OCI-LY3 (cell line): ENCODE measurements at regions not wholly inside any gene's neighbourhood (a gene's known extent, or its start where the extent isn't known, plus 50 kb on each side); places are given as distances from the start of the nearest gene placed in this dataset.

ENCODE experiments used
- H2AFZ ChIP-seq: fragments of 200-600, 300-600 bp; shearing (Covaris generic); 2 replicates; pipeline ENCODE4 v1.6.0; 2014; ENCODE audit warnings: antibody characterized with exemption, low read depth, low read length
- H3K27ac ChIP-seq: fragments of 200-600, 300-600 bp; sonication (generic); 2 replicates; pipeline ENCODE4 v1.5.1; 2014; ENCODE audit warnings: mild to moderate bottlenecking, low read length, moderate library complexity, mixed read lengths
- H3K27me3 ChIP-seq: fragments of 200-600, 300-600 bp; sonication (generic); 2 replicates; pipeline ENCODE4 v1.6.1; 2014; ENCODE audit warnings: low read depth, low read length, mixed read lengths
- H3K36me3 ChIP-seq: fragments of 200-600, 300-600 bp; sonication (generic); replicated peaks from 2 replicates; pipeline ENCODE3; 2014; ENCODE audit warnings: low read depth, low read length, mixed read lengths
- H3K4me1 ChIP-seq: fragments of 300-600, 200-600 bp; sonication (generic); 2 replicates; pipeline ENCODE4 v1.6.1; 2014; ENCODE audit warnings: low read length, mixed read lengths
- H3K4me2 ChIP-seq: fragments of 200-600, 300-600 bp; sonication (generic); 2 replicates; pipeline ENCODE4 v1.6.1; 2014; ENCODE audit warnings: low read length, mixed read lengths
- H3K4me3 ChIP-seq: fragments of 300-600, 200-600 bp; sonication (generic); 2 replicates; pipeline ENCODE4 v1.5.1; 2014; ENCODE audit warnings: antibody characterized with exemption, mild to moderate bottlenecking, low read length, moderate library complexity
- H3K79me2 ChIP-seq: fragments of 300-600, 200-600 bp; shearing (Covaris generic); 2 replicates; pipeline ENCODE4 v1.6.1; 2014; ENCODE audit warnings: mild to moderate bottlenecking, low read length, mixed read lengths
- H3K9ac ChIP-seq: fragments of 300-600, 200-600 bp; shearing (Covaris generic); 2 replicates; pipeline ENCODE4 v1.6.0; 2014; ENCODE audit warnings: mild to moderate bottlenecking, low read length, moderate library complexity
- H3K9me3 ChIP-seq: fragments of 200-600, 300-600 bp; shearing (Covaris generic); 2 replicates; pipeline ENCODE4 v1.6.1; 2014; ENCODE audit warnings: low read length, mixed read lengths; ENCODE audit not compliant: insufficient read depth
- H4K20me1 ChIP-seq: fragments of 200-600, 300-600 bp; sonication (generic); 2 replicates; pipeline ENCODE4 v1.6.1; 2016; ENCODE audit warnings: low read length, mixed read lengths; ENCODE audit not compliant: insufficient read depth
- CTCF ChIP-seq: fragments of 200-600, 300-600 bp; sonication (generic); IDR thresholded peaks from 2 replicates; pipeline ENCODE4 v1.5.1; 2014; ENCODE audit warnings: antibody characterized with exemption, low read length, low read depth
- EZH2phosphoT487 ChIP-seq: fragments of 200-600 bp; shearing (Covaris generic); IDR thresholded peaks from 2 replicates; pipeline ENCODE4 v1.6.1; 2018; ENCODE audit warnings: antibody characterized with exemption, mixed run types, low read depth

- Histone ChIP-seq H3K4me1 (no peaks in the 10 kb centered on the region), H3K4me2 (no peak overlapping the region), H3K36me3 (no peaks in the 10 kb centered on the region), H3K79me2 (no peaks in the 10 kb centered on the region), H3K9me3 (no peaks in the 10 kb centered on the region), H2AFZ (no peak overlapping the region), H3K27ac (no peak overlapping the region), H3K4me3 (no peak overlapping the region), H3K27me3 (no peaks in the 10 kb centered on the region), H3K9ac (no peak overlapping the region), H4K20me1 (no peaks in the 10 kb centered on the region)
- TF ChIP-seq CTCF (no peak), EZH2phosphoT487 (no peak)
Observed at GRCh38 chr6:112574190-112574589, 227.1 kb downstream of the RFPL4B start.

GRCh38 chr6:112575309-112575834, 228.2 kb downstream of the RFPL4B start:
- Histone ChIP-seq H3K4me2 (no peak overlapping the region), H2AFZ (no peak overlapping the region), H3K4me3 (no peak overlapping the region), H3K27ac (no peak overlapping the region), H3K4me1 (no peaks in the 10 kb centered on the region), H3K9me3 (no peaks in the 10 kb centered on the region), H3K79me2 (no peaks in the 10 kb centered on the region), H3K36me3 (no peaks in the 10 kb centered on the region), H3K27me3 (no peaks in the 10 kb centered on the region), H4K20me1 (no peaks in the 10 kb centered on the region), H3K9ac (no peak overlapping the region)
- TF ChIP-seq CTCF (no peak), EZH2phosphoT487 (no peak)

- no peak overlapping the region for H2AFZ ChIP-seq
- H4K20me1 ChIP-seq, result no peaks in the 10 kb centered on the region
- H3K27ac ChIP-seq, result no peak overlapping the region
- H3K9me3 ChIP-seq, result no peaks in the 10 kb centered on the region
- no peak for TF ChIP-seq CTCF
- no peak for TF ChIP-seq EZH2phosphoT487
- H3K36me3 ChIP-seq, result no peaks in the 10 kb centered on the region
- no peak overlapping the region for H3K4me2 ChIP-seq
- H3K9ac ChIP-seq, result no peak overlapping the region
- no peaks in the 10 kb centered on the region for H3K27me3 ChIP-seq
- H3K4me3 ChIP-seq, result no peak overlapping the region
- no peaks in the 10 kb centered on the region for H3K4me1 ChIP-seq
- no peaks in the 10 kb centered on the region for H3K79me2 ChIP-seq
Observed at GRCh38 chr6:112576423-112576822, 229.3 kb downstream of the RFPL4B start.

- H2AFZ ChIP-seq, result no peak overlapping the region
- TF ChIP-seq EZH2phosphoT487, result no peak
- TF ChIP-seq CTCF, result no peak
- H3K9me3 ChIP-seq, result no peaks in the 10 kb centered on the region
- H3K79me2 ChIP-seq, result no peaks in the 10 kb centered on the region
- H3K9ac ChIP-seq, result no peak overlapping the region
- no peaks in the 10 kb centered on the region for H3K27me3 ChIP-seq
- H4K20me1 ChIP-seq, result no peaks in the 10 kb centered on the region
- H3K4me2 ChIP-seq, result no peak overlapping the region
- H3K27ac ChIP-seq, result no peak overlapping the region
- no peak overlapping the region for H3K4me3 ChIP-seq
- no peaks in the 10 kb centered on the region for H3K4me1 ChIP-seq
- H3K36me3 ChIP-seq, result no peaks in the 10 kb centered on the region
Observed at GRCh38 chr6:112579601-112580000, 232.5 kb downstream of the RFPL4B start.
